ENCODE measurements at regions not wholly inside any gene's neighbourhood (a gene's known extent, or its start where the extent isn't known, plus 50 kb on each side); places are given as distances from the start of the nearest gene placed in this dataset.

DNA sequence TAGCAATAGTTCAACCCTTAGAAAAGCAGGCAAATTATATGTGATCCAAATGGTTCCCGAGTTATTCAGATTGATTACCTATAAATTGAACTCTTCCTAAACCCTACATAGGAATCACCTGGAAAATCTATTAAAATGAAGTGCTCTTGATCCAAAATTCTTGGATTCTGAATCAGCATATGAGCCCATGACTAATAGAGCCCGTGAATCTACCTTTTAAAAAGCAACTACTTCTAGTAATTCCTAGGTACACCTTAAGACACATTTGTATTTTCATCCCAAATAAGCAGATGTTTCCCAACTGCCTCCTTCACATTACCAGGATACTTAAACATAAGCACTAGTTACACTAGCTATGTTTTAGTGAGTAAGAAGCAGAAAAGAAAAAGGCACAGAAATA lies 1171.0 kb upstream of the GOT2 start:
- Mint-ChIP-seq H3K27ac (no peak overlapping the region), H3K4me3 (no peak overlapping the region), H3K27me3 (ENCODE audit: low read depth) (no peaks in the 10 kb centered on the region), H3K36me3 (ENCODE audit: low read depth) (no peaks in the 10 kb centered on the region), H3K4me1 (ENCODE audit: low read depth) (no peaks in the 10 kb centered on the region), H3K9me3 (no peaks in the 10 kb centered on the region)

- Mint-ChIP-seq H3K4me3 (no peak overlapping the region), H3K9me3 (peaks cover 6% of the 10 kb centered on the region), H3K36me3 (ENCODE audit: low read depth) (no peaks in the 10 kb centered on the region), H3K27ac (no peak overlapping the region), H3K27me3 (ENCODE audit: low read depth) (no peaks in the 10 kb centered on the region), H3K4me1 (ENCODE audit: low read depth) (no peaks in the 10 kb centered on the region)
These were observed 1165.8 kb upstream of the GOT2 start for GRCh38 chr16:59899940-59900339.

DNA sequence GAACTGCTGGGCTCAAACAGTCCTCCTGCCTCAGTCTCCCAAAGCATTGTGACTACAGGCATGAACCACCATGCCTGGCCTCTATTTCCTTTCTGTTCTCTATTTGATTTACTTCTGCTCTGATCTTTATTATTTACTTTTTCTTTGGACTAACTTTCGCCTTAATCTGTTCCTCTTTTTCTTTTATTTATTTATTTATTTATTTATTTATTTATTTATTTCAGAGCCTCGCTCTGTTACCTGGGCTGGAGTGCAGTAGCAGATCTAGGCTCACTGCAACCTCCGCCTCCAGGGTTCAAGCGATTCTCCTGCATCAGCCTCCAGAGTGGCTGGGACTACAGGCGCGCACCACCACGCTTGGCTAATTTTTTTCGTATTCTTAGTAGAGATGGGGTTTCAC lies 1158.3 kb upstream of the GOT2 start:
- peaks cover 33% of the 10 kb centered on the region for H3K9me3 Mint-ChIP-seq
- H3K27ac Mint-ChIP-seq, result no peak overlapping the region
- no peaks in the 10 kb centered on the region for H3K4me1 Mint-ChIP-seq (ENCODE audit: low read depth)
- no peak overlapping the region for H3K4me3 Mint-ChIP-seq
- H3K36me3 Mint-ChIP-seq (ENCODE audit: low read depth), result no peaks in the 10 kb centered on the region
- H3K27me3 Mint-ChIP-seq (ENCODE audit: low read depth), result no peaks in the 10 kb centered on the region

DNA sequence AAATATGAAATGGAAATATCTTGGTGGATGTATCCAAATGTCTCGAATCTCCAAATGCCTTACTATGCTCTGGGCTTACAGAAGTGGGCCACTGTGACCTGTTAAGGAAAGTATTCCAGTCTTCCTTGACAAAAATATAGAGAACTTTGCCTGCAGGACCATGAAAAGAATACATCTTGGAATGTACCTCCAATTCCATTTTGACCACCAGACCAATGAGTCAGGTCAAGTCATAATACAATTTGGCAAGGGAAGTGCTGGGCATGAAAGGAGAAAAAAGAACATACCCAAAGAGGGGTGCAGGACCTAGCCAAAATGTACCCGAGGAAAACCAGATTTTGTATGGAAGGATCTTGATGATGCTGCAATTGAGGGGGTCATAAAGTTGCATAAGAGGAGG lies 1153.7 kb upstream of the GOT2 start:
- Mint-ChIP-seq H3K4me3 (no peak overlapping the region), H3K27me3 (ENCODE audit: low read depth) (no peaks in the 10 kb centered on the region), H3K9me3 (peaks cover 19% of the 10 kb centered on the region), H3K4me1 (ENCODE audit: low read depth) (no peaks in the 10 kb centered on the region), H3K27ac (no peak overlapping the region), H3K36me3 (ENCODE audit: low read depth) (no peaks in the 10 kb centered on the region)

GRCh38 chr16:59886021-59886420 lies 1151.9 kb upstream of the GOT2 start:
- Mint-ChIP-seq H3K4me1 (ENCODE audit: low read depth) (no peaks in the 10 kb centered on the region), H3K4me3 (no peak overlapping the region), H3K27ac (no peak overlapping the region), H3K36me3 (ENCODE audit: low read depth) (no peaks in the 10 kb centered on the region), H3K9me3 (peaks cover 18% of the 10 kb centered on the region), H3K27me3 (ENCODE audit: low read depth) (no peaks in the 10 kb centered on the region)

DNA sequence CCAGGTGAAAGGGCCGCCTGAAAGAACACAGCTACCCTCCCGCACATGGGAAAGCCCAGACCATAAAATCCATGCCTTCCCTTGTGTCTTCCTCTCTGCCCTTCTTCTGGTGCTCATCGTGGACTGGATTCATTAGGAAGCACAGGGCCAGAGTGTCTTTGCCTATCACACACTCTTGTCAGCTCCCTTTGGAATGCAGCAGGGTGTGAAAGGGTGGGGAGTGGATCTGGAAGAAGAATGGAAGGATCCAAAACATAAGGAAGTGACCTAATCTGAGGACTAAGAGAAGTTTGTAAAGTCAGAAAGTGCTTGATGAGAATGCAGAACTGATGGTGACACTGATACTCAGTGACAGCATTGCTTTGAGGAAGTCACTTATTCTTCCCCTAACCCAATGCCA lies 1147.3 kb upstream of the GOT2 start:
- Mint-ChIP-seq H3K9me3 (peaks cover 6% of the 10 kb centered on the region), H3K27ac (no peak overlapping the region), H3K36me3 (ENCODE audit: low read depth) (no peaks in the 10 kb centered on the region), H3K4me1 (ENCODE audit: low read depth) (no peaks in the 10 kb centered on the region), H3K4me3 (no peak overlapping the region), H3K27me3 (ENCODE audit: low read depth) (no peaks in the 10 kb centered on the region)

DNA sequence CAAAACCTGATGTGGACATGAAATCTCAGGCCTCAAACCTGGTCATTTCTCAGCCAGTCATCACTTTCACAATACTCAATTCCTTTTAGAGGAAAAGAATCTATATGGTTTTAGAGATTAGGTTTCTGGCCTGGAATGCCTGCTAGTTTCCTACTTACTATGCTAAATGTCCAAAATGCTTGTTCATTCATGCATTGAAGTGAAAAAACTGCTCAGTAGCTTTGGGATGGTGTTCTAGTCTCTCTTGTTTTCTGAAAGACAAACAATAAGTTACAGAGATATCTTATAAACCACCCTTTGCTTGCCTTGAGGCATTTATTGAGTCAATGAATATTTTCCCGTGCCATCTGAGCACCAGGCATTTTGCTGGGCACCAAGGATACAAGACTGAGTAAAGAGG lies 1146.5 kb upstream of the GOT2 start:
- Mint-ChIP-seq H3K9me3 (peaks cover 4% of the 10 kb centered on the region), H3K4me3 (no peak overlapping the region), H3K27me3 (ENCODE audit: low read depth) (no peaks in the 10 kb centered on the region), H3K4me1 (ENCODE audit: low read depth) (no peaks in the 10 kb centered on the region), H3K27ac (no peak overlapping the region), H3K36me3 (ENCODE audit: low read depth) (no peaks in the 10 kb centered on the region)

GRCh38 chr16:59878999-59879398 lies 1144.9 kb upstream of the GOT2 start:
- Mint-ChIP-seq H3K4me3 (no peak overlapping the region), H3K4me1 (ENCODE audit: low read depth) (no peaks in the 10 kb centered on the region), H3K9me3 (peaks cover 9% of the 10 kb centered on the region), H3K27ac (no peak overlapping the region), H3K36me3 (ENCODE audit: low read depth) (no peaks in the 10 kb centered on the region), H3K27me3 (ENCODE audit: low read depth) (no peaks in the 10 kb centered on the region)

DNA sequence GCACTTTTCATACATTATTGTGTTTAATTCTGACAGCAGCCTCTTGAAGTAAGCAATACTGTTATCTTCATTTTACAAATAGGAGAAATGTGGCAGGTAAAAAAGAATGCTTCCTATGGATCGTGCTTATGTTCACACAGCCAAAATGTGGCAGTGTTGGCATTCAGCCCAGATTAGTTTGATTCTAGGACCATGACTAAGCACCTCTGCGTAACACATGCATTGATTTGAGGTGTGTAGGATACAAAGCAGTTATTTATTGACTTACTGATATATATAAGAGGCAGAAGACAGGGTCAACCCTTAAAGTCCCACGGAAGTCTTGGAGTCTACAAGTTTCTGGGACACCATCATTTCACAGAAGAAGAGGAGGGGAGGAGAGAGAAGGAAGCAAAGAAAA lies 1144.4 kb upstream of the GOT2 start:
- Mint-ChIP-seq H3K36me3 (ENCODE audit: low read depth) (no peaks in the 10 kb centered on the region), H3K27me3 (ENCODE audit: low read depth) (no peaks in the 10 kb centered on the region), H3K4me3 (no peak overlapping the region), H3K4me1 (ENCODE audit: low read depth) (no peaks in the 10 kb centered on the region), H3K9me3 (peaks cover 13% of the 10 kb centered on the region), H3K27ac (no peak overlapping the region)

GRCh38 chr16:59864981-59865666 lies 1131.0 kb upstream of the GOT2 start:
- H3K36me3 Mint-ChIP-seq (ENCODE audit: low read depth), result no peaks in the 10 kb centered on the region
- no peaks in the 10 kb centered on the region for H3K4me1 Mint-ChIP-seq (ENCODE audit: low read depth)
- peaks cover 26% of the 10 kb centered on the region for H3K9me3 Mint-ChIP-seq
- H3K4me3 Mint-ChIP-seq, result no peak overlapping the region
- H3K27ac Mint-ChIP-seq, result no peak overlapping the region
- no peaks in the 10 kb centered on the region for H3K27me3 Mint-ChIP-seq (ENCODE audit: low read depth)

GRCh38 chr16:59859676-59860402 lies 1125.7 kb upstream of the GOT2 start:
- Mint-ChIP-seq H3K27ac (no peak overlapping the region), H3K4me3 (no peak overlapping the region), H3K9me3 (peaks cover 11% of the 10 kb centered on the region), H3K36me3 (ENCODE audit: low read depth) (no peaks in the 10 kb centered on the region), H3K27me3 (ENCODE audit: low read depth) (no peaks in the 10 kb centered on the region), H3K4me1 (ENCODE audit: low read depth) (no peaks in the 10 kb centered on the region)

GRCh38 chr16:59854846-59855439 lies 1120.8 kb upstream of the GOT2 start:
- H3K4me3 Mint-ChIP-seq, result no peak overlapping the region
- H3K27ac Mint-ChIP-seq, result no peak overlapping the region
- H3K27me3 Mint-ChIP-seq (ENCODE audit: low read depth), result no peaks in the 10 kb centered on the region
- H3K36me3 Mint-ChIP-seq (ENCODE audit: low read depth), result no peaks in the 10 kb centered on the region
- no peaks in the 10 kb centered on the region for H3K4me1 Mint-ChIP-seq (ENCODE audit: low read depth)
- H3K9me3 Mint-ChIP-seq, result peaks cover 10% of the 10 kb centered on the region

- H3K9me3 Mint-ChIP-seq, result peaks cover 11% of the 10 kb centered on the region
- H3K36me3 Mint-ChIP-seq (ENCODE audit: low read depth), result no peaks in the 10 kb centered on the region
- H3K27ac Mint-ChIP-seq, result no peak overlapping the region
- no peaks in the 10 kb centered on the region for H3K4me1 Mint-ChIP-seq (ENCODE audit: low read depth)
- no peak overlapping the region for H3K4me3 Mint-ChIP-seq
- no peaks in the 10 kb centered on the region for H3K27me3 Mint-ChIP-seq (ENCODE audit: low read depth)
These were observed 1115.6 kb upstream of the GOT2 start for GRCh38 chr16:59849716-59850115.

- Mint-ChIP-seq H3K9me3 (peaks cover 12% of the 10 kb centered on the region), H3K27me3 (ENCODE audit: low read depth) (no peaks in the 10 kb centered on the region), H3K36me3 (ENCODE audit: low read depth) (no peaks in the 10 kb centered on the region), H3K27ac (no peak overlapping the region), H3K4me3 (no peak overlapping the region), H3K4me1 (ENCODE audit: low read depth) (no peaks in the 10 kb centered on the region)
These were observed 1114.2 kb upstream of the GOT2 start for GRCh38 chr16:59848296-59848695.

- no peak overlapping the region for H3K4me3 Mint-ChIP-seq
- H3K36me3 Mint-ChIP-seq (ENCODE audit: low read depth), result no peaks in the 10 kb centered on the region
- no peaks in the 10 kb centered on the region for H3K4me1 Mint-ChIP-seq (ENCODE audit: low read depth)
- H3K27me3 Mint-ChIP-seq (ENCODE audit: low read depth), result no peaks in the 10 kb centered on the region
- no peak overlapping the region for H3K27ac Mint-ChIP-seq
- peaks cover 25% of the 10 kb centered on the region for H3K9me3 Mint-ChIP-seq
These were observed 1106.1 kb upstream of the GOT2 start for GRCh38 chr16:59840169-59840568.

Measured in T-helper 1 cell treated with Interleukin-12 subunit alpha and Interleukin-12 subunit beta and Interleukin-4 antibody, amounts not matched to agents 30 μg/mL and 1 μg/mL, for 36 hours (primary cell).